MCF 10A (cell line): ENCODE measurements at regions not wholly inside any gene's neighbourhood (a gene's known extent, or its start where the extent isn't known, plus 50 kb on each side); places are given as distances from the start of the nearest gene placed in this dataset.

Experiments used
- BruUV-seq: library from RNA; stranded (reverse); fragments of 400-500 nt; replicated peaks from 2 replicates; lab custom pipeline; 2021; lab: Mats Ljungman, UMichigan
- CTCF ChIA-PET: fragments of 300-600 bp; sonication (Branson Sonifier 250); formaldehyde crosslinking; extraction: SDS; loops from one replicate; lab custom pipeline; 2021; ENCODE audit warnings: antibody characterized with exemption, inconsistent platforms; lab: Yijun Ruan, JAX
- POLR2A ChIA-PET: fragments of 300-600, 350-650 bp; sonication (Branson Sonifier 250); formaldehyde crosslinking; extraction: SDS; loops from one replicate; lab custom pipeline; 2020; ENCODE audit warnings: antibody characterized with exemption, inconsistent platforms; lab: Yijun Ruan, JAX
- DNase-seq: peaks from one replicate; pipeline ENCODE4 v3.0.0-alpha.2; 2018; ENCODE audit not compliant: unreplicated experiment
- H3K27ac Mint-ChIP-seq: one replicate; pipeline ENCODE4 v1.8.0; 2022; ENCODE audit warnings: mild to moderate bottlenecking, low read depth, mixed read lengths; ENCODE audit not compliant: unreplicated experiment
- H3K27me3 Mint-ChIP-seq: one replicate; pipeline ENCODE4 v1.8.0; 2022; ENCODE audit warnings: mixed read lengths; ENCODE audit not compliant: insufficient read depth, unreplicated experiment
- H3K36me3 Mint-ChIP-seq: one replicate; pipeline ENCODE4 v1.8.0; 2022; ENCODE audit warnings: mild to moderate bottlenecking, moderate library complexity, mixed read lengths; ENCODE audit not compliant: insufficient read depth, unreplicated experiment
- H3K4me1 Mint-ChIP-seq: one replicate; pipeline ENCODE4 v1.8.0; 2022; ENCODE audit warnings: mixed read lengths; ENCODE audit not compliant: insufficient read depth, unreplicated experiment
- H3K4me3 Mint-ChIP-seq: one replicate; pipeline ENCODE4 v1.8.0; 2022; ENCODE audit warnings: mild to moderate bottlenecking, moderate library complexity, mixed read lengths; ENCODE audit not compliant: unreplicated experiment
- H3K9me3 Mint-ChIP-seq: one replicate; pipeline ENCODE4 v1.8.0; 2022; ENCODE audit warnings: mixed read lengths; ENCODE audit not compliant: unreplicated experiment
- intact Hi-C: fragments of 100-400 bp; cut with micrococcal nuclease; formaldehyde crosslinking; loops from 2 replicates; pipeline ENCODE4 v1.14.1; 2022
- TF ChIP-seq, protein P1 (sequence below): fragments of 200-600 bp; IDR thresholded peaks from one replicate; pipeline ENCODE4 v1.8.0; 2022; ENCODE audit warnings: antibody characterized with exemption, mild to moderate bottlenecking; ENCODE audit not compliant: unreplicated experiment

DNA sequence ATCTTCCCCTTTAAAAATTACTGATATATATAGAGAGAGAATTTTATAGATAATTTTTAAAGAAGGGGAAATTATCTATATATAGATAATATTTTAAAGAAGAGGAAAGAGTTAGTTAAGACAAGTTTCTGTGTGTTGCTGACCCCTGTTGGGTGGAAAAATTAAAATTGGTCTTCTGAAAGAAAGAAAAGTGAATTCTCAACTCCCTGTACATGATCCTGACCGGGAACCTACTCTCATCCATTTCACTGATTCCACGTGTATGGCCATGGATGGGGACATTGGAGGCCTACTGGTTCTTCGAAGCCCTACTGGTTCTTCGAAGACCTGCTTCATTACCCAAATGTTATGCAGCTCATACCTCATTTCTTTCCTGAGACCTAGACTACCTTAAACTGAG lies 53.0 kb upstream of the TCF21 start:
- ChIA-PET CTCF (interaction anchor here (0.6 to 0.9 kb wide), 3 partner anchors 80 to 651 kb away, joined by 3 to 5 read pairs (median 3); no protein-coding TSS in a partner anchor), POLR2A (no interaction called here)
- intact Hi-C loops, result loop anchor here (1.0 kb wide), 1 partner anchor 267 kb away; no protein-coding TSS in a partner anchor
- TF ChIP-seq, protein P1, sequence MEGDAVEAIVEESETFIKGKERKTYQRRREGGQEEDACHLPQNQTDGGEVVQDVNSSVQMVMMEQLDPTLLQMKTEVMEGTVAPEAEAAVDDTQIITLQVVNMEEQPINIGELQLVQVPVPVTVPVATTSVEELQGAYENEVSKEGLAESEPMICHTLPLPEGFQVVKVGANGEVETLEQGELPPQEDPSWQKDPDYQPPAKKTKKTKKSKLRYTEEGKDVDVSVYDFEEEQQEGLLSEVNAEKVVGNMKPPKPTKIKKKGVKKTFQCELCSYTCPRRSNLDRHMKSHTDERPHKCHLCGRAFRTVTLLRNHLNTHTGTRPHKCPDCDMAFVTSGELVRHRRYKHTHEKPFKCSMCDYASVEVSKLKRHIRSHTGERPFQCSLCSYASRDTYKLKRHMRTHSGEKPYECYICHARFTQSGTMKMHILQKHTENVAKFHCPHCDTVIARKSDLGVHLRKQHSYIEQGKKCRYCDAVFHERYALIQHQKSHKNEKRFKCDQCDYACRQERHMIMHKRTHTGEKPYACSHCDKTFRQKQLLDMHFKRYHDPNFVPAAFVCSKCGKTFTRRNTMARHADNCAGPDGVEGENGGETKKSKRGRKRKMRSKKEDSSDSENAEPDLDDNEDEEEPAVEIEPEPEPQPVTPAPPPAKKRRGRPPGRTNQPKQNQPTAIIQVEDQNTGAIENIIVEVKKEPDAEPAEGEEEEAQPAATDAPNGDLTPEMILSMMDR, result no peak
- Mint-ChIP-seq H3K27me3 (no peaks in the 10 kb centered on the region), H3K27ac (no peak overlapping the region), H3K36me3 (peaks cover 10% of the 10 kb centered on the region), H3K9me3 (no peaks in the 10 kb centered on the region), H3K4me3 (no peak overlapping the region), H3K4me1 (peaks cover 6% of the 10 kb centered on the region)
- BruUV-seq, result no TSS peak
- DNase-seq, result peak; percentile 27

DNA sequence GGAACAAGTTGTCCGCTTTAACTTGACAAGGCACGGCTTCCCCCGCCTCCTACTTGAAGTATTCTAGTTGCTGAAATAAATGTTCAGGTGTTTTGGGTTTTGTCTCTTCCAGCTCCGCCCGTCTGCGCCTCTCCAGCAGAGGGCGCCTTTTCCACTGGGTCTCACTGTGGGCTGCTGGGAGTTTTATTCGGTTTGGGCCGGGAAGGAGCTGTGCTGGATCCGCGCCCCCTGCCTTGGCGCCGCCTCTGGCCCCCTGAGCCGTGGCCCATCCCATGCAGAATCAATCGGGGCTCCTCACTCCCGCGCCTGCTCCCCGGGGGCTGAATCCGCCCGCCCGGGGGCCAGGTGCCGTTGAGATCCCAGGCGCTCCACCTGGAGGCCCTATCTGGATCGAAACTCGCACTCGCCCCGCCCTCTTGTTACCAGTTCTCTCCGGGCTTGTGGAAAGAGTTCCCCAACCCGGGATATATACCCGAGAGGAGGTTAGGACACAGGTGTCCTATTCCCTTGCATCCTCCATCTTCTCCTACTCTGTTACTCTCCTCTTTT lies 51.0 kb upstream of the TCF21 start:
- Mint-ChIP-seq H3K36me3 (peaks cover 10% of the 10 kb centered on the region), H3K9me3 (no peaks in the 10 kb centered on the region), H3K27ac (no peak overlapping the region), H3K4me3 (peak overlapping the region; percentile 55), H3K4me1 (peaks cover 6% of the 10 kb centered on the region), H3K27me3 (no peaks in the 10 kb centered on the region)
- ChIA-PET CTCF (interaction anchor here (0.6 to 2.9 kb wide), 8 partner anchors 14 to 79 kb away, joined by 3 to 20 read pairs (median 4); no protein-coding TSS in a partner anchor), POLR2A (interaction anchor here (0.7 kb wide), 1 partner anchor 1078 kb away, joined by 3 read pairs; no protein-coding TSS in a partner anchor)
- intact Hi-C loops, result loop anchor here (2.0 kb wide), 1 partner anchor 79 kb away; no protein-coding TSS in a partner anchor
- BruUV-seq, result no TSS peak
- TF ChIP-seq, protein P1, result peak; percentile 47
- peak; percentile 50 for DNase-seq
